NT2/D1 (cell line): ENCODE measurements at regions not wholly inside any gene's neighbourhood (a gene's known extent, or its start where the extent isn't known, plus 50 kb on each side); places are given as distances from the start of the nearest gene placed in this dataset.

ENCODE experiments used
- SUZ12 ChIP-seq: IDR thresholded peaks from 2 replicates; pipeline ENCODE4 v1.6.1; 2011; ENCODE audit not compliant: insufficient read length, insufficient read depth; ENCODE audit errors: extremely low read depth
- YY1 ChIP-seq: IDR thresholded peaks from 2 replicates; pipeline ENCODE4 v1.6.1; 2011; ENCODE audit not compliant: insufficient read length, insufficient read depth

DNA sequence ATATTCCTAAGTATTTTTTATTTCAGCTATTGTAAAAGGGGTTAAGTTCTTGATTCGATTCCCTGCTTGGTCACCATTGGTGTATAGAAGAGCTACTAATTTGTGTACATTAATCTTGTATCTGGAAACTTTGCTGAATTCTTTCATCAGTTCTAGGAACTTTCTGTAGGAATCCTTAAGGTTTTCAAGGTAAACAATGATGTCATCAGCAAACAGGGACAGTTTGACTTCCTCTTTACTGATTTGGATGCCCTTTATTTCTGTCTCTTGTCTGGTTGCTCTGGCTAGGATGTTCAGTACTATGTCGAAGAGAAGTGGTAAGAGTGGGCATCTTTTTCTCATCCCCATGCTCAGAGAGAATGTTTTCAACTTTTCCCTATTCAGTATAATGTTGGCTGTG, 252.7 kb downstream of the NR4A2 start:
- no peak for TF ChIP-seq YY1
- no peak for TF ChIP-seq SUZ12
